ENCODE measurements at regions not wholly inside any gene's neighbourhood (a gene's known extent, or its start where the extent isn't known, plus 50 kb on each side); places are given as distances from the start of the nearest gene placed in this dataset.

DNA sequence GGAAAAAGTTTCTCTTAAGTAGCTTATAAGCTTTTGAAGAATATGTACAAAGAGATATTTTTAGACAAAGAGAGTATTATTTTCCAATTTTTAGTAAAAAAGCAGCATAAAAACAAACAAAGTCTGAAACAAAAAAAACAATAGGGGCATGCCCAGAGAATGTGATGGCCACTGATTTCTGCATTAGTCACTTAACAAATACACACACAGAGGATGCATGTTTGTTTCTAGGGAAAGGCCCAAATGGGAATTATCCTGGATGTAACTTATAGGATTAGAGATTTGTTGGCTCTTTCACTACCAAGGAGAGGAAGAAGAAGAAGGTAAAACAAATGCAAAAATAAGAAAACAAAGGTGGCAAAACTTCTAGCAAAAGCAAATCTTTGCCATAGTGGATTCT, 95.9 kb upstream of the SCOC start:
- no peak for DNase-seq

DNA sequence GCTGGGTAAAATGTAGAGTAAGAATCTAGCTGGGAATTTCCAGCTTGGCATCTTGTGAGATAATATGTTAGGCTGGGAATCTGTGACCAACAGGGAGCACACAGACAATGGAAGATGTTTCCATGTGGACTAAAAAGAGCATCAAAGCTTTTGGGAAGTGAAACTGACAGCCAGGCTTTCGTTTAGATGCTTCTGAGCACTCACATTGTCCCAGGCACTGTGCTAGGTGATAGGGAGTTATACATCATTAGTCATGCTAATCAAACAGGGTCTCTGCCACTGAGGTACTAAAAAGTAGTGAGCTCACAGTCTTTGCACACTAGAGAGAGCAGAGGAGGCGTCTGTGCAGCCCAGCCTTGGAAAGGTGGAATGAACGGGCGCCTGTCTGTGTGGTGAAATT, 101.9 kb upstream of the SCOC start:
- DNase-seq: no peak

DNA sequence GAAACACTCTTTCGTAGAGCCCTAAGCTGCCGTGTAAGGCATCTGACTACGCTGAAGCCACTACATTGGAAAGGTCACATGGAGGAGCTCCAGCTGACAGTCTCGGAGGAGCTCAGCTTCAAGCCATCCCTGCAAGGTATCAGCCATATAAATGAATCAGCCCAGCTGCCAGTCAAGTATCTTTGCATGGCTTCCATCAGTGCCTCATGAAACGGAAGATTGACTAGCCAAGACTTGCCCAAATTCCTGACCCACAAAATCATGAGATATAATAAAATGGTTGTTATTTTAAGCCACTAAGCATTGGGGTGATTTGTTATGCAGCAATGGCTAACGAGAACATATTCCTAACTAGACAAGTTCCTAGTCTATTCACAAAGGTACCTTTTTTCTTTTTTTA, 104.1 kb upstream of the SCOC start:
- DNase-seq: no peak

DNA sequence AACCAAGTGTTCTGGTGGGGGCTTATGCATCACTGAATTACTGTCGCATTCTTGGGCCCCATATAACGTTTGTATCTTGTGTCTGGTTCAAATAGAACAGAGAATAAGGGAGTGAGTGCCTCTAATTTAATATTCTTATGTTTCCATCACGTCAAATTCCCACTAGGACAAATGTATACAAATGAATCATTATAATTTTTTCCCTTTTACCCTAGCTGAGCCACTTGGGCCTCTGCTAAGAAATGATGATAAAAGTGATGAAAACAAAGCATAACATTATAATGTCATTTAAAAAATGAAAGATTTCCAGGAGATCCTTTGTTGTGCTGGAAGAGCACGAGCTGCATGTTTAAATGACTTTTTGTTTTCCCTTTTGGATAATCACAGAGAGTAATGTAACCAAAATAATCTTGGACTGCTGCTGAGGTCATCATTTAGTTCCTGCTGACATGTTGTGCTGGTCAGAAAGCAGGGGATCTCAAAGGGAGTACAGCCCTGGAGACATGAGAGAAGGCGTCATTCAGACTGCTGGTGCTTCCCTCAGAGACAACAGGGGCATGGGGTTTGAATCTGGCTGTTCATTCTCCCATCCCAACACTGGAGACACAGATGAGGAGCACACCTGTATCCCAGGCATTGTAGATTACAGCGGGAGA, 105.1 kb upstream of the SCOC start:
- no peak for DNase-seq

DNA sequence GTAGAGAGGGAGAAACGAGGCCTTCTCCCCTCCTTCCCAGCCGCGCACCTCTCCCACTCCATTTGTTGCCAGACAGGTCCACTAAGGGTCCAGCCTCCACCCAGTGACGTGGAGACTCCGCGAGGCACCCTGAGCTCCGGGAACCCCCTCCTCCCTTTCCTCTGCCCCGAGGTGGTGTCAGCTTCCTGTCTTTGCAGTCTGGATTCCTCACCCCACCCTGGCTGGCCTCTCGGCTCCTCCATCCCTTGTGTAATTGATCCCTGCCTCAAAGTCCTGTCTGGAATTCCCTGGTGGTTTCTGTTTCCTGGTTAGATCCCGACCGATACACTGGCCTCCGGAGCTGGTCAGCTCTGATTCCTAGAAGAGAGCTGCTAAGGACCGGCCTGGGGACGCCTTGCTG, 105.9 kb upstream of the SCOC start:
- no peak for DNase-seq

DNA sequence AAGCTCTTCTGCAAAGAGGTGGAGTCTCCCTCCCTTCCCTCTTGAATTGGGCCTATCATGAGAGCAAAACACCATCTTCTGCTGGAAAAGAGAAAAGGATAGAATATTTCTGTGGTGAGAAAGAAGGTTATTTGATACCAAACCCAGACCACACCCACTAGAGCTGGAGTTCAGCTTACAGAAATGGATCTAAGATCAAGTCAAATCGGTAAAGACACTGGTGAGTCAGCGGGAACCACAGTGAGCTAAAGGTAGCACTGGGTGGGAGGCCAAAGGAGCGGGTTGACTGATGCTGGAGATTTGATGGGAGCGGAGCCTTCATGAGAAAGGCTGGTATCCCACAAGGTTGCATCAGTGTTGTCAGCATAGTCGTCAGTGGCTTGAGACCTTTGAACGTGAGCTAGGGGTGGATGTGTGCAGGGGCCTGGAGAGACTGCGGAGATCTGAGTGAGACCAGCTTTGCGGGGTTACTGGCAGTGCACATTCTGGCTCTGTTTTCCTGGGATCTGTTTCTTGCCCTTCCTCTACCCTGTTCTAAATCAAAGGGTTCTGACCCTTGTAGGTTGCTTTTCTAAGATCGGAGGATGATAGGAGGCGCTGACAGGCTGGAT, 106.4 kb upstream of the SCOC start:
- DNase-seq: no peak

DNA sequence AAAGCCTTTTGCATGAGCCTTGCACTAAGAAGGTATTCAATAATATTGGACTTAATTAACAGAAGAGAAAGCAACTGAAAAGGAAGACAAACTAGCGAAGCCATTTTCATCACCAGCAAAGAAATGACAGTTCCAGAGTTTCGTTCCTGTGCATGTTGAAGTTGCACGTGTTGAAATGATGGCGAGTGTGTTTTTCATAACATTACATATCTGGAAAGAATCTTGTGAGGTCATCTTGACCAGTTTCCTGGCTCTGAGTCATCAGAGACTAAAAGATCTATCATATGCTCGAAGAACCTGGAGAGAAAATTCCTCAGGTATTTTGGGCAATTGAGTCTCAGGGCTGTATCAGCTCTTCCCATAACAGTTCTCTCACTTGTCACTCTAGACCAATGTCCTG, 106.2 kb upstream of the MAML3 start:
- no peak for DNase-seq

DNA sequence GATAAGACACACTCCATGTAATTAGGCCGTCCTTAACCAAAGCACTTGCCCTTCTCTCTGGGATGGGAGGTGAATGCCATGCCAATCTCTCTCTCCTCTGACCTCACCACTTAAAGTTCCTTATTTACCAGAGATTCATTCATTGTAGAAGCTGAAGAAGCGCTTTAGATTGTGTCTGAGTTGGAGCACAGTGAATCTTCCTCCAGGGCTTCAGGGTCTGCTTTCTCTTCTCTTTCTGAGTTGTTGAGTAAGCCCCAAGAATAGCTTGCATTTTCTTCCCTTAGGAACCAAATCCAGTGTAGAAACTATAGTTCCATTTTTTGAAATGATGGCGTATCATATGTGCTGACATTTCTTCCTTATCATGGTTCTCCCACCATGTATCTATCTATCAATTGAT, 104.5 kb upstream of the MAML3 start:
- no peak for DNase-seq

DNA sequence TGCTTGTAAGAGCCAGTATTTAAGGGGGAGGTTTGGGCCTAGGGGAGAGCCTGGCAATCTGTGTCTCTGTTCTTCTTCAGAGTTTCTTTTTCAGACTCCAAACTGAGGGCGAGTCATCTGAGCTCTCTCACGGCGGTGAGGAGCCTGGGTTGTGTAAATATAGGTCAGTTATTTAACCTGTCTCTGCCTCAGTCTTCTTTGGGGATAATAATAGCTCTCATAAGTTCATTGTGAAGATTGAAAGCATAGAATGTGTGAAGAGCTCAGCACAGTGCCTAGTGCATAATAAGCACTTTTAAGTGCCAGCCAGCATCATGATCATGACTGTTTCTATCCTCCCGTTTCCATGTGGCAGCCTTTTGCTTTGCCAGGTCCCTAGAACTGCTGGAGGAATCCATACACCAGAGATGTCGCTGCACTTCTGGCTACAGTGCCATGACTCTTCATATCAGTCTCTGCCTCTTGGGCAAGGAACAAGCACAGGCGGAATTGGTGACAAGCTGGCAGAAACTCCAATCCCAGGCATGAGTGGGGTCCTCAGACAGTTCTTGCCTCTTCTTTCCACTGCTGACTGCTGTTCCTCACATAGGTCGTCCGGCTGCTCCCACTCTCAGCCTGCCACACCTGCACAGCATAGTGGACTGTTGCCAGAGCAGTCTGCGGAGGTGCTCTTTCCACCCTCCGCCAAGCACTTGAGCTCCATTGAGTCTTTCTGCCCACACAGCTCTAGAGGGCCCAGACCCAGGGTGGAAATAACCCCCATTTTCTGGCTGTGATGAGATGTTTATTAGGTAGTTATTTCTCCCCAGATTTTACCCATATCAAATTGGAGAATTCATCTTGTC, 103.7 kb upstream of the MAML3 start:
- DNase-seq: no peak

DNA sequence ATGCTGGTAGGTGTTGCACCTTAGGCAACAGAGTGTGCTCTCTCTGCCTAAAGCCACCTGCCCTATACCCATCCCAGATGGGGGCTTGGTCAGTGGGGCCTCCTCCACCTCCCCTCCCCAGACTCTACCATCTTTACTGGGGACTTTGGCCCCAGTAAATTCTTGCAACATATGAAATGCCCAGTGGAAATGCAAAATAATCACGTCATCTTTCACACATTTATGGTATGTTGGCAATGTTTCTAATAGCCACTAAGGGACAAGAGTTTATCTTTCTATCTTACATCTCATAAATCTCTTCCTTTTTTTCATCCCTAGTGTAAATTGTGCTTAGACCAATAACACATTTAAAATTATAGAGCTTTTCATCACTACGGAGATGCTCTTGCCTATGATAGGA, 103.0 kb upstream of the MAML3 start:
- DNase-seq: no peak

DNA sequence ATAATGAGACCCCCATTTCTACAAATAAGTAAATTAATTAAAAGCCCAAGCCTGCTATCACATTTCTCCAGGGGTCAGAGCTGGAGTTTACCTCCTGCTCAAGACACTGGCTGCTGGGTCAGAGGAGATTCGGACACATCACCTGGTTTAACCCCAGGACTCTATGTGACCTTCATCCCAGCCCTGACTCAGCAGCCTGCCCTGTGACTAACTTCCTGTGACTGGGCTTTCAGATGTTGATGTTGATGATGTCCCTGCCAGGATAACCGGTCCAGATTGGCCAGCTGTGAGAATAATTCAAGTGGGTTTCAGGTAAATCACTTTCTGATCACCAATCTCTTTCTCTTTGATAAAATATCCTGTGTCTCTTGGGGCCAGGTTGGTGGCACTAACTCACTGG, 102.4 kb upstream of the MAML3 start:
- no peak for DNase-seq

DNA sequence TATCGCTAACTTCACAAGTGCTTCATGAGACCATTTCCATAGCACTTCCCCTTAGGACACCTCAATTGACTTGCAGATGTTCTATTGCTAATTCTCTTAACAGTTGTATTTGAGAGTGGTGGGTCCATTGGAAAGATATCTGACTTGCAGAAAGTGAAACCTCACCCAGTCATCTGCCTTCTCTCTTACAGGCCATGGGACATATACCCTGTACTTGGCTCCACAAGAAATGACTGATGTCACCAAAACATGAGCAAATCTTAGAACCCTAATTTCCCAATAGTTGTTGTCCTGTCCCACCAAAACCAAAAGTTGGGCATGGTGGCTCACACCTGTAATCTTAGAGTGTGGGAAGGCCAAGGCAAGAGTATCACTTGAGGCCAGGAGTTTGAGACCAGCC, 101.9 kb upstream of the MAML3 start:
- no peak for DNase-seq

DNA sequence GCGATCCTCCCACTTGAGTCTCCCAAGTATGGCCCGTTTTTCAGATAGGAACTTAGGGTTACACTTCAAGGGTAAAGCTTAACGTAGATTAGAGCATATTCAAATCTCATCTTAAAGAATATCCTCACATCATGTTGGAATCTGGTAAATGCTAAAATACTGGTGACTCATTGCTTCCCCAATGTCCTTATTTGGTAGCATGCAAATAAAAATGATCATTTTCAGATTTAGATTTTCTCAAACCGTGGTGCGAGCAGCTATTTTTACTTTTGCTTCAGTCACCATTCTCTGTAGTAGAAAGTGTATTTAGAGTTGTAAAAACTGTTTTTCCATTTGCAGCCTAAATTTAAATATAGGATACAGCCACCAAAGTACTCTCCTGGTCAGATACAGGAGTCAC, 101.5 kb upstream of the MAML3 start:
- no peak for DNase-seq

DNA sequence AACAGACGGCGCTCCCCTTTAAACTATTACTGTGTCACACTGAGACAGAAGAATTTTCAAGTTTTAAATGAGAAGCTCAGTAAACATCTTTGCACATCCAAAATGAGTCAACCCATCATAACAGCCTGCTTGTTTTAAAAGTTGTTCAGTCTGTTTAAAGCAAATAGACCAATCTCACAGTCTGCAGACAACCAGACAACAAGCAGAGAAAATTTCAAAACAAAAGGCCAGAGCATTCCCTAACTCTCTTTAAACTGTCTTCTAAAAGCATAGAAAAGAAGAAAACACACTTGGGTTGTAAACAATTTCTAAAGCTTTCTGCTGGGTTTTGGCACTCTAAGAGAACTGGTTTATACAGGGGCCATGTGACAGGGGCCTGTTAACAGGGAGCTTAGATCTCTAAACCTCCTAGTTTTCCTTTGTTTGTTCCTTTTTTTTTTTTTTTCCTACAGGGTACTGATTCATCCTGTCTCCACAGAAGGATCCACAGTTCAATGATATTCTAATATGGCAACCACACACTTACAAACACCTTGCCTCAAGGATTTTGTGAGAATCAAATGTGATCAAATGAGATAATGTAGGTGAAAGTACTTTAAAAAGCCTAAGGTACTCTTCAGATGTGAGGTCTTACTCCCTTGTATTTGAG, 100.8 kb upstream of the MAML3 start:
- no peak for DNase-seq

DNA sequence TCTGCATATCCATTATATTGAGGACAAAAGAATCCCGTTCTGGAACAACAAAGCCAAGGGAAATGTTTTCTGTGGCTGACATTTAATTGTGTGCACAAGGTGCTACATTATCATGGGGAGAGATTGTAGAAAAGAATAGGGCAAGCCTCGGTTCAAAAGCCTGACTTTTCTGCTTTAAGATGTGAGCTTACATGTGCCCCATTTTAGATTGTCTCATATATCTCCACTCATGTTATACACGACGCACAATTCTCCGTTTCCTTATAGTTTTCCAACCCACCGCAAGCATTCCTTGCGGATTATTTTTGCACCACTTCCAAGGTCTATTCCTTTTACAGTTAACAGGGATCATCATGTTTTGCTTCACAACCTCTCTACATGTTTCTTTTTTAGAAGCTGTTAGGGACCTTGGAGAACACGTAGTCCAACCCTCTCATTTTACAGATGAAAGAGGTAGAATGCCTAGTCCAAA, 99.6 kb upstream of the MAML3 start:
- no peak for DNase-seq

DNA sequence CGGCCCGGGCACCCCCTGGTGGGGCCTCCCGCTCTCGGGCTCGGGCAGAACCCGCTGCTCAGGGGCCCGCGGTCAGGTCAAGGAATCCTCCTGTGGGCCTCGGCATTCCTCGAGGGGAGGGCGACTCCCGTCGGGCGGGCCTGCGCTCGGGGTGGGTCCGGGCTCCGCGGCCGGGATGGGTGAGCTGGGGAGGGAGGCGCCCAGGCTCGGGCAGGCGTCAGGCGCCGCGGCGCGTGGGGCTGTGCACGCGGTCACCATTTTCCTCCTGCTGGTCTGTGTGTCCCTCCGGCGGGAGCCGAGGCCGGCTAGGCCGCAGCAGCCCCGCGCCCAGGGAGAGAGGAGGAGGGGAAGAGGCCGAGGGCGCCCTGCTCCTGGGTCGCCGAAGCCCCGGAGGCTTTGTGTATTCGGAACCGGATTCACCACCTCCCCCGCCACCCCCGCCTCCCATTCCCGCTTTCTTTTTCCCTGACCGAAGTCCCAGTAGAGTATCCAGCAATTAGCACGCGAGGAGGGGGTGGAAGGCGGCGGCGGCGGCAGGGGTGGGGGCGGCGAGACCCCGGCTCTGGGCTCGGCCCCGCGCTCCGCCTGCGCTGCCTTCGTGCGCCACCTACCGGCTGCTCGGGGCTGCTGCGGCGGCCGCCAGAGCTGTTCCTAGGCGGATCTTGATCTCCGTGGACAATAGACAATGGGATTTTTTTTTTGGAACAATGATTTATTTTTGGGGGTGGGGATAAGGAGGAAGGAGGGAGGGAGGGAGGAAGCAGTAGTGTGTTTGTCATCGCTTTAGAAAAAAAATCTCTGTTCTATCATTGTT, 99.0 kb upstream of the MAML3 start:
- no peak for DNase-seq

DNA sequence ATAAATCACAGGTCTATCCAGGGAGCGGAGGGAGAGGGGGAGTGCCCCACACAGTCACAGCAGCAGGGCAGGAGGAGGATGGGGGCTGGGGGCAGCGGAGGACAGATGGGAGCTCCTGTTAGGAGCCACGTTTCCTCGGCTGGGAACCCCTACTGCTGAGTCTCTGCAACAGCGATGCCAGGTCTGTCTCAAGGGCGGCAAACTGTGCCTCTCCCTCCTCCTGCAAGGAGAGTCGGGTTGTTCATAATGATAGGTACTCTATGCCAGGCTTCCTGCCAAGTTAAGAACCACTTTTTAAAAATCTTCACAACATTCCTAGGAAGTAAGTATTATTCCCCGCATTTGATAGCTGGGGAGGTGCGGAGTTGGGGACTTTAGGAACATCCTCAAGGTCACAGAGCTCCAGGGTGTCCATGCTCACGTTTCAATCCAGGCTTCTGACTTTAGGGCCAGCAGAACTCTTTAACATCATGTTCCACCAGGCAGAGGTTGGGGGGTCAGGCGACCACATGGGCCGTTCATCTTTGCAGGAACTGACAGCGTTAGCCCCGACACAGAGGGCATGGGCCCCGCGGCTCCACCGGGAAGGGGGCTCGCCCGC, 98.3 kb upstream of the MAML3 start:
- no peak for DNase-seq

DNA sequence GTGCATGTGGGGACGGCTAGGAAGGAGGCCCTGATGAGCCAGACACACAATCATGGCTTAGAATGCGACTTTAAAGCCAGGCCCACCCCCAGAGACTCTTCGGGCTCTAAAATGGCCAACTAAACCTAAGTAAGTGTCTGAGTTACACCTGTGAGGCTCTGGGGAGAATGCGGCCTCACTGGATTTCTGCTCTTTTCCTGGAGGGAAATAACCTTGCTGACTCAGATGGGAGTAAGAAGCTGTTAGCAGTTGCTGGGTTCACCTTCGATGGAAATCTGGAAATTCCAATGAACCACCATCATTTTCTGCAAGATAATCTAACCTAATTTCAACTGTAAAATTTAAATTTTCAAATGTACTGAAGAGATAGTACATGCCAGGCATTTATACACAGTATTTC, 97.6 kb upstream of the MAML3 start:
- DNase-seq: no peak

DNA sequence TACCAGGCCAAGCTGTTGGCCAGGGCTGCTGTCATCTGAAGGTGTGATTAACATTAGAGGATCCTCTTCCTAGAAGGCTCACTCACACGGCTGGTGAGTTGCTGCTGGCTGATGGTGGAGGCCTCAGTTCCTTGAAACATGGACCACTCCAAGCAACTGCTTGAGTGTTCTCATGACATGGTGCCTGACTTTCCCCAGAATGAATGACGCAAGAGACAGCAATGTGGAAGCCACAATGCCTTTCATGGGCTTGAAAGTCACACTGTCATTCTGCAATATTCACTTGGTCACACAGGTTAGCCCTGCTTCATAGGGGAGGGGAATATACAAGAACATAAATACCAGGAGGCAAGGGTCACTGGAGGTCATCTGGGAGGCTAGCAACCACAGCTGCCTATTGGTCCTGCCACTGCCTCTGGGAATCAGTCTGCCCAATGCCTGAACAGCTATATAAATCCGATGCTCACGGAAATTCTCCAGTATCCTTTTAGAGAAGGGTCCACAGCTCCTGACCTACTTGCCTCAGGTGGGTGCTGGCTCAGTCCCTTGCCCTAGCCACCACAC, 97.1 kb upstream of the MAML3 start:
- DNase-seq: no peak

DNA sequence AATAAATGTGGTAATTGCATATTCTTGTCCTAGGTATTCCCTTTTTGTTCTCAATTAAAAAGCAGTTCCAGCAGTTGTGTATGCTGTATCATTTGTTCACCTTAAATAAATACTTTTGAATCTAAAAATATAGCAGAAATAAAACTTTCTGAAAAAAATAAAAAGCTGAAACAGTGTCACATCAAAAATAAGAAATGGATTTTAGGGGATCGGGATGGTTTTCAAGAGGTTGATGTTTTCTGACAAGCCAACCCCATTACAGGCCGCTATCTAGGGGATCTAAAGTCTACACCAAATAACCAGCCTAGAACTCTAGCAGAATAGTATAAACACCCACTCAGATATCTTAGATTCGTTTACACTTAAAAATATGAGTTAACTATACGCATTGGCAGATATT, 95.4 kb upstream of the MAML3 start:
- no peak for DNase-seq

DNA sequence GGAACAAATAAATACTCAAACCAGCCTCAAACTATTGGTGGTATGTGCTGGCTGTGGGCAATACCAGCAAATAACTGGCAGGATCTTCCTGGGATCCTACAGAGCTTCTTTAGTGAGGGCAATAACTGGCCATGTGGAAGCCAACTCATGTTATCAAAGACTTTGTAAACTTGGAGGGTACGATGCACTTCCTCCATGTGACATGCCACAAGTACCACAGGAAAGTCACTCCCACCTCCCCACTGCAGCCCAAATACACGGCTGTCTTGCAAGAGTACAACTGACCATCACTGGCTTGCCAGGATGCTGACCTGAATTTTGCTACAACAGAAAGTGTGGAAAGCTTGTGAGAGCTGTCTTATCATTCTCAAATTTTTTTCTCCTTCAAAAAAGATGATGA, 93.3 kb upstream of the MAML3 start:
- no peak for DNase-seq

DNA sequence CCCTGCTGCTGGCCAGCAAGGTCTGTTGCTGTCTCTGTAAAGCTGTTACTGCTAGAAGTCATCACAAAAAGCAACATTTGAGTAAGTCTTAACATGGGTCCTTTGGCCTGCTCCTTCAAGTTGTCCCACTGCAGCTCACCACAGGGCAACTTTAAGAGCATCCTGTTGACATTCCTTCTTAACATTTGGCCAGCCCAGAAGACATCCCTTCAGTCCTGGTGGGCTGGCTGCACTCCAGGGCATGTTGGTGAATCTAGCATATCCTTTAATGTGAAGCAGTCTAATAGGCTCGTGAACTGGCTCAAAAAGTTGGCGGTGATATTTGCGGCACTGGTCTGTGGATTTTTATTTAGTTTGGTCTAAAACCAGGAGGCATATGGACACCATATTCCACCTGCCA, 92.2 kb upstream of the MAML3 start:
- DNase-seq: no peak

Measured in SIG-M5 (cell line).